Kidney epithelial cell (primary cell): ENCODE measurements at regions not wholly inside any gene's neighbourhood (a gene's known extent, or its start where the extent isn't known, plus 50 kb on each side); places are given as distances from the start of the nearest gene placed in this dataset.

Experiments used
- DNase-seq: peaks from one replicate; pipeline ENCODE4 v3.0.0-alpha.2; 2010; ENCODE audit warnings: low read depth
- H3K27me3 ChIP-seq: 2 replicates; pipeline ENCODE4 v1.6.0; 2011; ENCODE audit warnings: low read length; ENCODE audit not compliant: control insufficient read depth, insufficient read depth
- H3K36me3 ChIP-seq: 2 replicates; pipeline ENCODE4 v1.5.1; 2011; ENCODE audit warnings: low read length; ENCODE audit not compliant: control insufficient read depth, insufficient read depth
- H3K4me3 ChIP-seq: 2 replicates; pipeline ENCODE4 v1.5.1; 2011; ENCODE audit warnings: low read depth, mild to moderate bottlenecking, control low read depth, low read length
- TF ChIP-seq, protein P1 (sequence below): IDR thresholded peaks from 2 replicates; pipeline ENCODE4 v1.5.1; 2011; ENCODE audit warnings: mild to moderate bottlenecking, moderate library complexity, low read length, control low read depth, inconsistent platforms; ENCODE audit not compliant: insufficient read depth, poor library complexity, severe bottlenecking

DNA sequence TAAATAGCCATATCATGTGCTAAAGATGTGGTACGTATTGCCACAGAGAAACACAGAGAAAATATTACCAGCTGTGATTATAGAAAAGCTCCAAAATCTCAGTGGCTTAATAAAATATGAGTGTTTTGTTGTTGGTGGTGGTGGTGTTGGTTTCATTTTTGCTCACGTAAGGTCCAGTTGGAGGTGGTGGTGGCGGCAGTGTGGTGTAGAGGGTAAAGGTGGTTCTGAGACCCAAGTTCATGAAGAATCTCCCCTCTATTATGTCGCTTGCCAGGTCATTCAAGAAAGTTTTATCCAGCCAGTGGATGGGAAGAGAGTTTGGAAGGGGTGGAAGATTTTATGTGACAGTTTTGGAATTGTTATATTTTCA, 217.6 kb upstream of the SAMSN1 start:
- TF ChIP-seq, protein P1, sequence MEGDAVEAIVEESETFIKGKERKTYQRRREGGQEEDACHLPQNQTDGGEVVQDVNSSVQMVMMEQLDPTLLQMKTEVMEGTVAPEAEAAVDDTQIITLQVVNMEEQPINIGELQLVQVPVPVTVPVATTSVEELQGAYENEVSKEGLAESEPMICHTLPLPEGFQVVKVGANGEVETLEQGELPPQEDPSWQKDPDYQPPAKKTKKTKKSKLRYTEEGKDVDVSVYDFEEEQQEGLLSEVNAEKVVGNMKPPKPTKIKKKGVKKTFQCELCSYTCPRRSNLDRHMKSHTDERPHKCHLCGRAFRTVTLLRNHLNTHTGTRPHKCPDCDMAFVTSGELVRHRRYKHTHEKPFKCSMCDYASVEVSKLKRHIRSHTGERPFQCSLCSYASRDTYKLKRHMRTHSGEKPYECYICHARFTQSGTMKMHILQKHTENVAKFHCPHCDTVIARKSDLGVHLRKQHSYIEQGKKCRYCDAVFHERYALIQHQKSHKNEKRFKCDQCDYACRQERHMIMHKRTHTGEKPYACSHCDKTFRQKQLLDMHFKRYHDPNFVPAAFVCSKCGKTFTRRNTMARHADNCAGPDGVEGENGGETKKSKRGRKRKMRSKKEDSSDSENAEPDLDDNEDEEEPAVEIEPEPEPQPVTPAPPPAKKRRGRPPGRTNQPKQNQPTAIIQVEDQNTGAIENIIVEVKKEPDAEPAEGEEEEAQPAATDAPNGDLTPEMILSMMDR = no peak
- Histone ChIP-seq H3K36me3 (no peaks in the 10 kb centered on the region), H3K4me3 (no peak overlapping the region), H3K27me3 (no peaks in the 10 kb centered on the region)
- DNase-seq = no peak

DNA sequence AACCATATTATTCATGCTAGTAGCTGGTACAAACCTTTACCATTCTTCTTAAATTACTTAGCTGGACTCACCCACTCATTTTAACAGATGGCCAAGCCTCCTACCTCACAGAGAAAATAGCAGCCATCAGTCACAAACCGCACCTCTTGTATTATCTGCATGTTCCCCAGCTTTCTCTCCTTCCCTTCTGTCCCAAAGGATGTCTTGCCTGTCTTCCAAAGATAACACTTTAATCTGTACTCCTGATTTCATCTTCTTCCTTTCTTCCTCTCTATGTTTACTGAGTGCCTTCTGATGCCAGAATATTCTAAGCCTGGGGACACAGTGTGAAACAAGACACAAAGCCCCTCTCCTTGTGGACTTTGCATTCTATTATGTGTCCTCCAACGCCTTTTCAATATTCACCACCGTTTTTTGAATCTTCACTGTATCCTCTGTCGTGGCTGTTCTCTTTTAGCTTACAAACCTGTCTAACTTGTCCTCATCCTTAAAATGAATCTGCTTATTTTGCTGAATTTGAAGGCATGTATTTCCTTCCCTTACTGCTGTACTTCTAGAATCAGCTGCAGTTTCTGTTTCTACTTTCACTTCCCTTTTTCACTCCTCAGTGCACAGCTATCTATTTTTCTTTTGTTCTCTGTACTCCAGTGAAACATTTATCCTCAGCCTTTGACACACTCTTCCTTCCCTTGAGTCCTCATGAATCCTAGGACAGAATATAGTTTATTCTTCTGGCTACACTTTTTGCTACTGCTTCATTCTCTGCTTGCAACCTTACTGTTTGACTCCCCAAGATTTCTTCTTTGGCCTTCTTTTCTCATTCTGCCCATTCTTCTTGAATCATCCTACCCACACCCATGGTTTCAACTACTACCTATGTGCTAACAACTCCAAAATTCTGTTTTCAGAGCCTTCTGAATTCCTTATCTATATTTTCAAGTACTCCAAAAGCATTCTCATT, 216.9 kb upstream of the SAMSN1 start:
- H3K36me3 ChIP-seq = no peaks in the 10 kb centered on the region
- H3K27me3 ChIP-seq = no peaks in the 10 kb centered on the region
- H3K4me3 ChIP-seq = no peak overlapping the region
- DNase-seq = no peak
- TF ChIP-seq, protein P1 = no peak

DNA sequence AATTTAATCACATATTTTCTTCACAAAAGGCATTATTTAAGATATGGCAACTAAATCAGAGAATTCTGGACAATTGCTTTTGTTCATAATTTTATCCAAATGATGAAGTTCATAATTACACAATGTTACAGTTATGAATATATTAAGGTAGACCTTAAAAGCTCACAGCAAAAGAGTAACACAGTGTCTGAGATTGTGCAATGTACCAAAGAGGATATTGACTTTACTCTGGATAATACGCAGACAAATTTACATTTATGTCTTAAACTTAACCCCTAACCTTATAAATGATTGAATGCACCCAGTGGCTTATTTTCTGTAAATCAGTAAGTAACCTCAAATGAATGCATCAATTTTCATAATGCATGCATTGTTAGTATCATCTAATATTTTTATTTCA, 216.2 kb upstream of the SAMSN1 start:
- Histone ChIP-seq H3K4me3 (no peak overlapping the region), H3K36me3 (no peaks in the 10 kb centered on the region), H3K27me3 (no peaks in the 10 kb centered on the region)
- DNase-seq = no peak
- TF ChIP-seq, protein P1 = no peak

DNA sequence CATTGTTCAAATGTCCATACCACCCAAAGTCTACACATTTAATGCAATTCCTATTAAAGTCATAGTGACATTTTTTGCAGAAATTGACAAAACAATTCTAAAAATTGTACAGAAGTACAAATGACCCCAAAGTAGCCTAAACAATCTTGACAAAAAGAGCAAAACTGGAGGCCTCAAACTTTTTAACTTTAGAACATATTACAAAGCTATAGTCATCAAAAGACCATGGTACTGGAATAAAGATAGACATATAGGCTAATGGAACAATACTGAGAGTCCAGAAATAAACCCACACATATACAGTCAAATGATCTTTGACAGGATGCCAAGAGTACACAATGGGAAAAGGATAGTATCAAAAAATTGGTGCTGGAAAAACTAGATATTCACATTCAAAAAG, 213.2 kb upstream of the SAMSN1 start:
- DNase-seq = no peak
- no peaks in the 10 kb centered on the region for H3K27me3 ChIP-seq
- TF ChIP-seq, protein P1 = no peak
- no peaks in the 10 kb centered on the region for H3K36me3 ChIP-seq
- no peak overlapping the region for H3K4me3 ChIP-seq

DNA sequence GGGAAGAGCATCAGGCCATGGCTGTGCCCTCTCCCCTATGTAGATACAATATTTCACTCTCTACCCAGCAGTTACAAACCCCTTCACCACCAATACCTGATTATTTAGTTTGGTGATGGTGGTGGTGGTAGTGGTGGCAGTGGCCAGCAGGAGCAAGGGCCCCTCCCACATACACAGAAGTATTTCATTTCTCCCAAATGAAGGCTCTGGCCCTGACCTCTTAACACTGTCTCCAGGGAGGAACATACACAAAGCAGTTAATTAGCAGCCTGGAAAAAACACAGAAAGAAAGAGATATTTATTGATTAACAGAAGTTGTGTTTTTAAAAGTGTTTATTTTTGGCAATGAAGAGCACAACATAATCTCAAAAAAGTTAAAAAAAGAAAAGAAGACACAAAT, 212.7 kb upstream of the SAMSN1 start:
- no peak overlapping the region for H3K4me3 ChIP-seq
- H3K27me3 ChIP-seq = no peaks in the 10 kb centered on the region
- no peaks in the 10 kb centered on the region for H3K36me3 ChIP-seq
- no peak for DNase-seq
- TF ChIP-seq, protein P1 = no peak
